ENCODE measurements at regions not wholly inside any gene's neighbourhood (a gene's known extent, or its start where the extent isn't known, plus 50 kb on each side); places are given as distances from the start of the nearest gene placed in this dataset.

DNA sequence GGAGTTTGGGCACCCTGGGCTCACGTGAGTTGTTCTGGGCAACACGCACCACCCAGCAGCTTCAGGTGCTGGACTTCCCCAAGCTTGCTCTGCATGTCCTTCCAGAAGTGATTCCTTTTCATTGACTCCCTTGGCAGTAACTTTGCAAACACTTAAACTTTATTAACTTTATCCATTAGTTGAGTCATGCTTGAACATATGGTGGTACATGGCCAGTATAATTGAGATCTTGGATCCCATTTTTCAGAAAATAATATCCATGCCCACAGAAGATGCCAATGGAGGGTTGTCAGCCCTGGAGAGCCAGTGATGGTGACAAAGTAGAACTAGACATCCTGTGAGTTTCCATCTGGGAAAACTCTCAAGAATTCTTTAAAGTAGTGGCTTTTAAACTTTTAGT lies 144.2 kb downstream of the COPS8 start:
- Histone ChIP-seq H3K4me2 (ENCODE audit: low read depth, low read length, poor library complexity, severe bottlenecking) (no peak overlapping the region), H3K79me2 (ENCODE audit: low read length) (no peaks in the 10 kb centered on the region), H3K27me3 (ENCODE audit: low read length) (no peaks in the 10 kb centered on the region), H3K4me3 (ENCODE audit: low read length) (no peak overlapping the region), H3K36me3 (ENCODE audit: insufficient read depth, low read length) (no peaks in the 10 kb centered on the region), H3K9me2 (replicated peaks; ENCODE audit: insufficient read depth, low read length) (no peaks in the 10 kb centered on the region), H3K4me1 (ENCODE audit: low read length) (no peaks in the 10 kb centered on the region), H3K9me3 (ENCODE audit: low read length) (no peaks in the 10 kb centered on the region), H3K27ac (ENCODE audit: low read length) (no peak overlapping the region), H2AFZ (ENCODE audit: low read length) (no peak overlapping the region), H4K20me1 (ENCODE audit: insufficient read depth, low read depth, low read length) (no peaks in the 10 kb centered on the region), H3K9ac (ENCODE audit: low read length) (no peak overlapping the region)
- DNase-seq, result no peak

DNA sequence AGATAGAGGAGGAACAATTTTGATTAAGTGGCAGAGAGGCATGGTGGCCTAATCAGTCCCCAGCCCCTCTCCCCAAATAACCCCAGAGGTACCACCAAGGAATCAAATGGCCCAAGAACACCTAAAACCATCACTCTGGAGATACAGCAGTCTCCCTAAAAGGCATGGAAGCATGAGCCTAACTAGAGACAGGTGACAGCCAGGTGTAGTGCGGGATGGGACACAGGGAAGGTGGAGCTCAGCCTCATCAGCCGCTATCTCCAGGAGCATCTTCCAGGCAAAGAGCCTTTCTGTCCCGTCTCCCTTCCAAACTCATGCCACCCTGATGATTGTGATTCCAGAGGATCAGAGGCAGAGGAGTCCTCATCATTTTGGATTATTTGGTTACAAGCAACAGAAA lies 144.7 kb downstream of the COPS8 start:
- H3K9me2 ChIP-seq (replicated peaks; ENCODE audit: insufficient read depth, low read length), result no peaks in the 10 kb centered on the region
- H4K20me1 ChIP-seq (ENCODE audit: insufficient read depth, low read depth, low read length), result no peaks in the 10 kb centered on the region
- H3K27ac ChIP-seq (ENCODE audit: low read length), result no peak overlapping the region
- no peak overlapping the region for H3K4me2 ChIP-seq (ENCODE audit: low read depth, low read length, poor library complexity, severe bottlenecking)
- no peak overlapping the region for H2AFZ ChIP-seq (ENCODE audit: low read length)
- no peaks in the 10 kb centered on the region for H3K79me2 ChIP-seq (ENCODE audit: low read length)
- DNase-seq, result no peak
- H3K9ac ChIP-seq (ENCODE audit: low read length), result no peak overlapping the region
- H3K27me3 ChIP-seq (ENCODE audit: low read length), result no peaks in the 10 kb centered on the region
- no peaks in the 10 kb centered on the region for H3K36me3 ChIP-seq (ENCODE audit: insufficient read depth, low read length)
- H3K4me1 ChIP-seq (ENCODE audit: low read length), result no peaks in the 10 kb centered on the region
- no peaks in the 10 kb centered on the region for H3K9me3 ChIP-seq (ENCODE audit: low read length)
- H3K4me3 ChIP-seq (ENCODE audit: low read length), result no peak overlapping the region

DNA sequence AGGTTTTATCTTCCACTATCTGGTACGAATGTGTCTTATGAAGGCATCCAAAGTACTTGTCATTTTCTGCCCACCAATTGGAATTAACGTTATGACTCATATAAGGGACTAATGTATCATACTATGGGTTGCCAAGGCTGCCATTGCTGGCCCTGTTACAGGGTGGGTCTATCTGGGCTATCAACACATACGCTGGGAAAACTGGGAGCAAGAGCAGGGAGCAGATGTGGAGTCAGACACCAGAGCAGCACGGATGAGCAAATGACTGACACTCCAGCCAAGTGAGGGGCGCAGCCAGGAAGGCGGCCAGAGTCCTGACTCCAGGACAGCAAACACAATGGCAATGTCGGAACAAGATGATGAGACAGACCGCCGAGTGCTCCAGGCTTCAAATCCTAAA lies 145.9 kb downstream of the COPS8 start:
- Histone ChIP-seq H3K27ac (ENCODE audit: low read length) (no peak overlapping the region), H3K4me1 (ENCODE audit: low read length) (no peaks in the 10 kb centered on the region), H2AFZ (ENCODE audit: low read length) (no peak overlapping the region), H3K4me3 (ENCODE audit: low read length) (no peak overlapping the region), H3K9me2 (replicated peaks; ENCODE audit: insufficient read depth, low read length) (no peaks in the 10 kb centered on the region), H3K9ac (ENCODE audit: low read length) (no peak overlapping the region), H4K20me1 (ENCODE audit: insufficient read depth, low read depth, low read length) (no peaks in the 10 kb centered on the region), H3K27me3 (ENCODE audit: low read length) (no peaks in the 10 kb centered on the region), H3K4me2 (ENCODE audit: low read depth, low read length, poor library complexity, severe bottlenecking) (no peak overlapping the region), H3K9me3 (ENCODE audit: low read length) (no peaks in the 10 kb centered on the region), H3K79me2 (ENCODE audit: low read length) (no peaks in the 10 kb centered on the region), H3K36me3 (ENCODE audit: insufficient read depth, low read length) (no peaks in the 10 kb centered on the region)
- DNase-seq, result no peak

DNA sequence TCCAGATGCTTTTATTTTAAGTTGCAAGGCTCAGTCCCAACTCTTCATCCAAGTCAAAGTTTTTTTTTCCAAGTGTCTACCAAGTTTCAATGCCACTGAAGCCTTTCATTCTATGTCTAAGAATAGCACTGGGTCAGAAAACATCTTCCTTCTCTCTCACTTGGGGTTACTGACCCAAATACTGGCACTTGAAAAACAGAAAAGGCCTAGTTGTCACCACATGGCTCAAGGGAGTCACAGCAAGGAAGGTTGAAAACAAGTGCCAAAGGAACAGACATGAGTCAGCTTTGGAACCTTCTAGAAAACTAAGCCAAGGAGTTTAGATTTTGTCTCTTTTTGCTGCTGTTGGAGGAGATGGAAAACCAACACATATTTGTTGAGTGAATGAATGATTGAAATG lies 146.5 kb downstream of the COPS8 start:
- Histone ChIP-seq H3K79me2 (ENCODE audit: low read length) (no peaks in the 10 kb centered on the region), H3K27me3 (ENCODE audit: low read length) (no peaks in the 10 kb centered on the region), H3K9ac (ENCODE audit: low read length) (no peak overlapping the region), H2AFZ (ENCODE audit: low read length) (no peak overlapping the region), H4K20me1 (ENCODE audit: insufficient read depth, low read depth, low read length) (no peaks in the 10 kb centered on the region), H3K4me2 (ENCODE audit: low read depth, low read length, poor library complexity, severe bottlenecking) (no peak overlapping the region), H3K27ac (ENCODE audit: low read length) (no peak overlapping the region), H3K4me3 (ENCODE audit: low read length) (no peak overlapping the region), H3K9me2 (replicated peaks; ENCODE audit: insufficient read depth, low read length) (no peaks in the 10 kb centered on the region), H3K36me3 (ENCODE audit: insufficient read depth, low read length) (no peaks in the 10 kb centered on the region), H3K9me3 (ENCODE audit: low read length) (no peaks in the 10 kb centered on the region), H3K4me1 (ENCODE audit: low read length) (no peaks in the 10 kb centered on the region)
- DNase-seq, result no peak

DNA sequence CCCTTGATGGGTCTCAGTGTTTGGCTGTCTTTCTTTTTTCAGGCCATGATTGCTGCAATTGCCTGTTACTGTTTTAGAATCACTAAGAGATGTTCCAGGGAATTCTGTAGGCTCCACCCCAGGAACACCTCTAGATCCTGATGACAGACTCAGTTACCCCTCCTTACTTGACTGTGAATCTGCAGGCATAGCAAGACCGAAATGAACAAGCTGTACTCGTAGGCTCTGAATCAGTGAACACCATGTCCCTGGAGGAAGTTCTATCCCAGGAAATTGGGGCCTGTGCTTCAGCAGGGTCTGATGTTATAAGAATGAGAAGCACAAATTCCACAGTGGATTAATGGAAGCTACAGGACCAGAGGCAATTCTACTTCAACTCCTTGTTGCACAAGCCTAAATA lies 148.6 kb downstream of the COPS8 start:
- no peak overlapping the region for H3K27ac ChIP-seq (ENCODE audit: low read length)
- no peaks in the 10 kb centered on the region for H3K9me3 ChIP-seq (ENCODE audit: low read length)
- no peaks in the 10 kb centered on the region for H3K27me3 ChIP-seq (ENCODE audit: low read length)
- H2AFZ ChIP-seq (ENCODE audit: low read length), result no peak overlapping the region
- H3K4me1 ChIP-seq (ENCODE audit: low read length), result no peaks in the 10 kb centered on the region
- DNase-seq, result no peak
- H3K9me2 ChIP-seq (replicated peaks; ENCODE audit: insufficient read depth, low read length), result no peaks in the 10 kb centered on the region
- H3K79me2 ChIP-seq (ENCODE audit: low read length), result no peaks in the 10 kb centered on the region
- no peak overlapping the region for H3K4me2 ChIP-seq (ENCODE audit: low read depth, low read length, poor library complexity, severe bottlenecking)
- no peaks in the 10 kb centered on the region for H4K20me1 ChIP-seq (ENCODE audit: insufficient read depth, low read depth, low read length)
- no peaks in the 10 kb centered on the region for H3K36me3 ChIP-seq (ENCODE audit: insufficient read depth, low read length)
- no peak overlapping the region for H3K4me3 ChIP-seq (ENCODE audit: low read length)
- no peak overlapping the region for H3K9ac ChIP-seq (ENCODE audit: low read length)

DNA sequence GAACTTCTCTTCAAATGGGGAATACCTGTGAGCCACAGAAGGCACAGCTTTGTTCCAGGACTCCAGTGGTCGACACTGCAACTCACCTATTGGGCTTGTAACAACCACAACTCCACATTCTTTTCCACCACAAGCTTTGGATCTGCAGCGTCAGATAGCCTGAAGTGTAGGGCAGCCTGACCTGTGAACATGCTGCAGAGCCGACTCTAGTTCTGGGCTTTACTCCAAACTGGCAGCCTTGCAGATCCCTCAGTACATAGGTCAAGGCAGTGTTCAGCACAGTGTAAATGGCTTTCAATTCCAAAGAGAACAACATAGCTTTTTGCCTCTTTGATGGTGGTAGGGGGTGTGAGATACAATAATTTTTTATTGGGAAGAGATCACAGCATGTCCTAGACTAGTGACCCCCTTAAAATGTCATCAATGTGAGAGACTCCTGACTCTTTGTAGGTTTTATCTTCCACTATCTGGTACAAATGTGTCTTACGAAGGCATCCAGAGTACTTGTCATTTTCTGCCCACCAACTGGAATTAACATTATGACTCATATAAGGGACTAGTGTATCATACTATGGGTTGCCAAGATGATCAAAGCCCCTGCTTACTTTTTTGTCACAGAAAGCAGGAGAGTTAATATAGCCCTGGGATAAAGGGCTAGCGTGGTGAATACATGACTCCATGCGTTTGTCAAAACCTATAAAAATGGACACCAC lies 149.8 kb downstream of the COPS8 start:
- H3K36me3 ChIP-seq (ENCODE audit: insufficient read depth, low read length), result no peaks in the 10 kb centered on the region
- H3K27ac ChIP-seq (ENCODE audit: low read length), result no peak overlapping the region
- H3K4me2 ChIP-seq (ENCODE audit: low read depth, low read length, poor library complexity, severe bottlenecking), result no peak overlapping the region
- no peaks in the 10 kb centered on the region for H4K20me1 ChIP-seq (ENCODE audit: insufficient read depth, low read depth, low read length)
- no peaks in the 10 kb centered on the region for H3K27me3 ChIP-seq (ENCODE audit: low read length)
- no peak overlapping the region for H2AFZ ChIP-seq (ENCODE audit: low read length)
- H3K9me3 ChIP-seq (ENCODE audit: low read length), result no peaks in the 10 kb centered on the region
- H3K4me3 ChIP-seq (ENCODE audit: low read length), result no peak overlapping the region
- DNase-seq, result no peak
- no peaks in the 10 kb centered on the region for H3K79me2 ChIP-seq (ENCODE audit: low read length)
- no peak overlapping the region for H3K9ac ChIP-seq (ENCODE audit: low read length)
- no peaks in the 10 kb centered on the region for H3K9me2 ChIP-seq (replicated peaks; ENCODE audit: insufficient read depth, low read length)
- H3K4me1 ChIP-seq (ENCODE audit: low read length), result no peaks in the 10 kb centered on the region

DNA sequence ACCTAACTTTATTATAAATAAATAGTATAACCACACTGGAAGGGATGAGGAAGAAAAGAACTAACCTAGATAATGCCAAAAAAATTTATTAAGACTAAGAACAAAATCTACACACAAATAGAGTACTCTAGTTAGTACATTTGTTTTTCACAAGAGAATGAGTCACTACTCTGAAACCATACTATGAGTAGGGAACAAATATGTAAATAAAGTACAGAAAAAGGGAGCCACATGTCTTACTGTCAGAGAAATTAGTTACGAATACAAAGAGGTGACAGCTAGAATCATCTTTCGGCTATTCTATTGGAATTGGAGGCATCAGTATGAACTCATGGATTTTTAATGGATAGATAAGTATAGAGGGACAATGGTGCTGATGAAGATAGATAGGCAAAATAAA lies 150.5 kb downstream of the COPS8 start:
- Histone ChIP-seq H3K79me2 (ENCODE audit: low read length) (no peaks in the 10 kb centered on the region), H3K4me3 (ENCODE audit: low read length) (no peak overlapping the region), H2AFZ (ENCODE audit: low read length) (no peak overlapping the region), H3K27me3 (ENCODE audit: low read length) (no peaks in the 10 kb centered on the region), H3K4me2 (ENCODE audit: low read depth, low read length, poor library complexity, severe bottlenecking) (no peak overlapping the region), H3K9ac (ENCODE audit: low read length) (no peak overlapping the region), H3K9me3 (ENCODE audit: low read length) (peaks cover 2% of the 10 kb centered on the region; the same call in 1 of the 2 replicates), H3K36me3 (ENCODE audit: insufficient read depth, low read length) (no peaks in the 10 kb centered on the region), H3K4me1 (ENCODE audit: low read length) (no peaks in the 10 kb centered on the region), H3K27ac (ENCODE audit: low read length) (no peak overlapping the region), H3K9me2 (replicated peaks; ENCODE audit: insufficient read depth, low read length) (no peaks in the 10 kb centered on the region), H4K20me1 (ENCODE audit: insufficient read depth, low read depth, low read length) (no peaks in the 10 kb centered on the region)
- DNase-seq, result no peak

DNA sequence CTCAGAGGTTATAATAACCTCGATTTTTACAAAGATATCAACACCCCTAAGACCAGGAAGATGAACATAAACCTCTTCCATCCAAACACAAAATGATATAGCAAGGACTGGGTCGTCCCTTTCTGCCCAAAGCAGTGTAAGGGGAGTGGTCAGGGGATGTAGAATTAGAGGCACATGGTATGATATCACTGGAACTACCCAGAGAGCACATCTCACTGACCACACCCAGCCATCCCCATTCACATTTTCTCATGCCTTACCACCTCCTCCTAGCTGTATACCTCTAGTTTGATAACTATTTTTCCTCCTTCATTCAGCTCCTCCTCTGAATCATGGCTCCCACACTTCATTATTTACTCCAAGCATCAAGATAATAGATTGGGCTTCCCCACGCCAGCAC lies 152.6 kb downstream of the COPS8 start:
- Histone ChIP-seq H3K36me3 (ENCODE audit: insufficient read depth, low read length) (no peaks in the 10 kb centered on the region), H3K9me3 (ENCODE audit: low read length) (peaks cover 3% of the 10 kb centered on the region; the same call in 1 of the 2 replicates), H3K27ac (ENCODE audit: low read length) (no peak overlapping the region), H3K4me1 (ENCODE audit: low read length) (no peaks in the 10 kb centered on the region), H3K9me2 (replicated peaks; ENCODE audit: insufficient read depth, low read length) (no peaks in the 10 kb centered on the region), H3K4me3 (ENCODE audit: low read length) (no peak overlapping the region), H2AFZ (ENCODE audit: low read length) (no peak overlapping the region), H3K27me3 (ENCODE audit: low read length) (no peaks in the 10 kb centered on the region), H4K20me1 (ENCODE audit: insufficient read depth, low read depth, low read length) (no peaks in the 10 kb centered on the region), H3K79me2 (ENCODE audit: low read length) (no peaks in the 10 kb centered on the region), H3K4me2 (ENCODE audit: low read depth, low read length, poor library complexity, severe bottlenecking) (no peak overlapping the region), H3K9ac (ENCODE audit: low read length) (no peak overlapping the region)
- no peak for DNase-seq

Measured in Karpas-422 (cell line).